GM23338 (cell line): ENCODE measurements at regions not wholly inside any gene's neighbourhood (a gene's known extent, or its start where the extent isn't known, plus 50 kb on each side); places are given as distances from the start of the nearest gene placed in this dataset.

Experiments used
- ATAC-seq: fragments of 200-7000 bp; cut with Tn5 transposase; 3 replicates; pipeline ENCODE4 v1.9.1; 2020
- DNase-seq: peaks from one replicate; pipeline ENCODE4 v3.0.0-alpha.2; 2015; ENCODE audit warnings: low spot score
- H2AFZ ChIP-seq: fragments of 200-600 bp; sonication (generic); 2 replicates; pipeline ENCODE4 v1.8.0; 2016; ENCODE audit warnings: antibody characterized with exemption, mild to moderate bottlenecking, moderate library complexity
- H3F3A ChIP-seq: fragments of 200-600 bp; sonication (generic); replicated peaks from 2 replicates; pipeline ENCODE4 v1.8.0; 2017; ENCODE audit warnings: antibody characterized with exemption, mixed run types, low read depth
- H3K27ac ChIP-seq: fragments of 200-600 bp; sonication (generic); 2 replicates; pipeline ENCODE4 v1.6.1; 2016; ENCODE audit warnings: low read depth
- H3K27me3 ChIP-seq: fragments of 200-600 bp; sonication (generic); 2 replicates; pipeline ENCODE4 v1.8.0; 2016; ENCODE audit warnings: mild to moderate bottlenecking, mixed run types, moderate library complexity; ENCODE audit not compliant: insufficient read depth
- H3K36me3 ChIP-seq: fragments of 200-600 bp; sonication (generic); 2 replicates; pipeline ENCODE4 v1.8.0; 2016; ENCODE audit warnings: mild to moderate bottlenecking; ENCODE audit not compliant: insufficient read depth
- H3K4me1 ChIP-seq: fragments of 200-600 bp; sonication (generic); 2 replicates; pipeline ENCODE4 v1.8.0; 2016; ENCODE audit warnings: mild to moderate bottlenecking, moderate library complexity; ENCODE audit not compliant: insufficient read depth
- H3K4me2 ChIP-seq: fragments of 200-600 bp; sonication (generic); 2 replicates; pipeline ENCODE4 v1.7.1; 2017; ENCODE audit warnings: mixed run types
- H3K4me3 ChIP-seq: fragments of 200-600 bp; sonication (generic); 2 replicates; pipeline ENCODE4 v1.6.1; 2016; ENCODE audit warnings: mixed run types
- H3K79me2 ChIP-seq: fragments of 200-600 bp; sonication (generic); replicated peaks from 2 replicates; pipeline ENCODE4 v1.8.0; 2017; ENCODE audit warnings: mild to moderate bottlenecking; ENCODE audit not compliant: insufficient read depth
- H3K9me2 ChIP-seq: fragments of 200-600 bp; sonication (generic); 2 replicates; pipeline ENCODE4 v1.8.0; 2017; ENCODE audit not compliant: insufficient read depth
- H4K20me1 ChIP-seq: fragments of 200-600 bp; sonication (generic); replicated peaks from 2 replicates; pipeline ENCODE4 v1.8.0; 2017; ENCODE audit warnings: mild to moderate bottlenecking; ENCODE audit not compliant: insufficient read depth
- H3K27ac Mint-ChIP-seq: 2 replicates; pipeline ENCODE4 v1.8.0; 2020; ENCODE audit warnings: inconsistent platforms, mild to moderate bottlenecking, moderate library complexity, mixed read lengths
- H3K27me3 Mint-ChIP-seq: 3 replicates; pipeline ENCODE4 v1.8.0; 2022; ENCODE audit warnings: low read depth, mild to moderate bottlenecking, moderate library complexity, mixed read lengths, inconsistent platforms; ENCODE audit not compliant: insufficient read depth, poor library complexity
- H3K36me3 Mint-ChIP-seq: 3 replicates; pipeline ENCODE4 v1.8.0; 2021; ENCODE audit warnings: low read depth, mild to moderate bottlenecking, inconsistent platforms, moderate library complexity, mixed read lengths
- H3K4me1 Mint-ChIP-seq: 3 replicates; pipeline ENCODE4 v1.8.0; 2020; ENCODE audit warnings: mild to moderate bottlenecking, inconsistent platforms, mixed read lengths
- H3K4me3 Mint-ChIP-seq: 3 replicates; pipeline ENCODE4 v1.8.0; 2021; ENCODE audit warnings: moderate library complexity, mild to moderate bottlenecking, inconsistent platforms, mixed read lengths
- H3K9me3 Mint-ChIP-seq: 3 replicates; pipeline ENCODE4 v1.8.0; 2020; ENCODE audit warnings: moderate library complexity, mild to moderate bottlenecking, inconsistent platforms, mixed read lengths
- CTCF ChIP-seq, 2 experiments: fragments of 200-600 bp in 1 of 2; sonication (generic) in 1 of 2; conservative IDR thresholded peaks; 2 replicates each; pipeline versions ENCODE4 v1.5.1 to v1.6.1; 2016 to 2017; ENCODE audit warnings: antibody characterized with exemption in 2 of 2, low read depth in 2 of 2, mild to moderate bottlenecking in 2 of 2, moderate library complexity in 1 of 2
- ETS1 ChIP-seq: IDR thresholded peaks from 2 replicates; pipeline ENCODE4 v1.6.1; 2016; ENCODE audit warnings: antibody characterized with exemption
- STAT1 ChIP-seq: IDR thresholded peaks from one replicate; pipeline ENCODE4 v1.6.1; 2016; ENCODE audit warnings: antibody characterized with exemption; ENCODE audit not compliant: unreplicated experiment
- ZNF114 ChIP-seq: fragments of 250-450 bp; sonication (Bioruptor Pico); IDR thresholded peaks from 2 replicates; pipeline ENCODE4 v1.5.0; 2020; ENCODE audit warnings: mild to moderate bottlenecking, moderate library complexity
- ZNF331 ChIP-seq: fragments of 250-450 bp; sonication (Bioruptor Pico); IDR thresholded peaks from 2 replicates; pipeline ENCODE4 v1.5.0; 2020; ENCODE audit warnings: low read depth, mild to moderate bottlenecking, moderate library complexity
- ZNF462 ChIP-seq: fragments of 250-450 bp; sonication (Bioruptor Pico); IDR thresholded peaks from 2 replicates; pipeline ENCODE4 v1.5.0; 2020; ENCODE audit warnings: mild to moderate bottlenecking, moderate library complexity

GRCh38 chr2:120934574-120935338 lies 199.1 kb downstream of the GLI2 start (continued):
- TF ChIP-seq ZNF462 (CRISPR knock-in tag) (no peak), CTCF (conservative IDR thresholded peaks at IDR 0.05; ENCODE audit: low read depth in 2 of 2) (no peak)

- no peak for ATAC-seq
- Histone ChIP-seq H2AFZ (no peak overlapping the region), H4K20me1 (peaks cover 37% of the 10 kb centered on the region), H3K27ac (no peak overlapping the region), H3K79me2 (peaks cover 40% of the 10 kb centered on the region), H3K27me3 (no peaks in the 10 kb centered on the region), H3K4me2 (no peak overlapping the region), H3K9me2 (no peaks in the 10 kb centered on the region), H3K36me3 (no peaks in the 10 kb centered on the region), H3F3A (no peaks in the 10 kb centered on the region; the same call in 1 of the 2 replicates), H3K4me3 (no peak overlapping the region), H3K4me1 (peaks cover 13% of the 10 kb centered on the region)
- no peak for DNase-seq
- Mint-ChIP-seq H3K4me1 (peaks cover 40% of the 10 kb centered on the region), H3K4me3 (no peak overlapping the region), H3K27ac (no peak overlapping the region), H3K27me3 (peaks cover 9% of the 10 kb centered on the region), H3K9me3 (no peaks in the 10 kb centered on the region; the same call in 2 of the 3 replicates), H3K36me3 (peaks cover 19% of the 10 kb centered on the region)
- TF ChIP-seq CTCF (conservative IDR thresholded peaks at IDR 0.05; ENCODE audit: low read depth in 2 of 2) (no peak), ZNF114 (CRISPR knock-in tag) (no peak), ZNF331 (CRISPR knock-in tag) (no peak), STAT1 (no peak), ETS1 (no peak)
Observed at GRCh38 chr2:120935339-120936313, 200.0 kb downstream of the GLI2 start.
